ENCODE measurements at regions not wholly inside any gene's neighbourhood (a gene's known extent, or its start where the extent isn't known, plus 50 kb on each side); places are given as distances from the start of the nearest gene placed in this dataset.

GRCh38 chr18:22667616-22668422 lies 250.1 kb upstream of the CTAGE1 start:
- no peaks in the 10 kb centered on the region for H3K9me2 ChIP-seq (replicated peaks; ENCODE audit: insufficient read depth, low read length)
- no peak for DNase-seq
- no peak overlapping the region for H3K4me3 ChIP-seq (ENCODE audit: low read length)

GRCh38 chr18:22668496-22668895 lies 250.8 kb upstream of the CTAGE1 start:
- Histone ChIP-seq H3K4me1 (ENCODE audit: low read length) (no peaks in the 10 kb centered on the region), H3K27me3 (replicated peaks; ENCODE audit: insufficient read depth, low read length) (no peaks in the 10 kb centered on the region), H3K9me2 (replicated peaks; ENCODE audit: insufficient read depth, low read length) (no peaks in the 10 kb centered on the region), H3K9me3 (replicated peaks; ENCODE audit: insufficient read depth, low read length) (no peaks in the 10 kb centered on the region), H3K9ac (ENCODE audit: low read length) (no peak overlapping the region), H3K4me2 (ENCODE audit: low read depth, low read length) (no peak overlapping the region), H3K79me2 (ENCODE audit: low read length) (no peaks in the 10 kb centered on the region), H3K36me3 (replicated peaks; ENCODE audit: insufficient read depth, low read length) (no peaks in the 10 kb centered on the region), H2AFZ (ENCODE audit: low read length) (no peak overlapping the region), H3K4me3 (ENCODE audit: low read length) (no peak overlapping the region), H3K27ac (ENCODE audit: low read length) (no peak overlapping the region), H4K20me1 (ENCODE audit: insufficient read depth, low read length) (no peaks in the 10 kb centered on the region), H3F3A (ENCODE audit: insufficient read depth, low read length) (no peaks in the 10 kb centered on the region)
- DNase-seq = no peak
- TF ChIP-seq CTCF (IDR thresholded peaks at IDR 0.05; ENCODE audit: low read length) = no peak
- TF ChIP-seq EZH2phosphoT487 (IDR thresholded peaks at IDR 0.05; ENCODE audit: low read length) = no peak

More at GRCh38 chr18:22667616-22668422, 250.1 kb upstream of the CTAGE1 start:
- no peaks in the 10 kb centered on the region for H3F3A ChIP-seq (ENCODE audit: insufficient read depth, low read length)
- H3K4me2 ChIP-seq (ENCODE audit: low read depth, low read length) = no peak overlapping the region
- H3K9me3 ChIP-seq (replicated peaks; ENCODE audit: insufficient read depth, low read length) = no peaks in the 10 kb centered on the region
- H3K4me1 ChIP-seq (ENCODE audit: low read length) = no peaks in the 10 kb centered on the region
- no peak overlapping the region for H2AFZ ChIP-seq (ENCODE audit: low read length)
- H3K79me2 ChIP-seq (ENCODE audit: low read length) = no peaks in the 10 kb centered on the region
- H3K27ac ChIP-seq (ENCODE audit: low read length) = no peak overlapping the region
- H3K27me3 ChIP-seq (replicated peaks; ENCODE audit: insufficient read depth, low read length) = no peaks in the 10 kb centered on the region
- H3K36me3 ChIP-seq (replicated peaks; ENCODE audit: insufficient read depth, low read length) = no peaks in the 10 kb centered on the region
- TF ChIP-seq EZH2 (optimal IDR thresholded peaks at IDR 0.05; ENCODE audit: low read depth, low read length) = no peak
- H3K9ac ChIP-seq (ENCODE audit: low read length) = no peak overlapping the region
- no peaks in the 10 kb centered on the region for H4K20me1 ChIP-seq (ENCODE audit: insufficient read depth, low read length)

GRCh38 chr18:22670914-22671313 lies 253.2 kb upstream of the CTAGE1 start:
- Histone ChIP-seq H3K27ac (ENCODE audit: low read length) (no peak overlapping the region), H2AFZ (ENCODE audit: low read length) (no peak overlapping the region), H3K4me3 (ENCODE audit: low read length) (no peak overlapping the region), H3K27me3 (replicated peaks; ENCODE audit: insufficient read depth, low read length) (no peaks in the 10 kb centered on the region), H3K79me2 (ENCODE audit: low read length) (no peaks in the 10 kb centered on the region), H3K9me2 (replicated peaks; ENCODE audit: insufficient read depth, low read length) (no peaks in the 10 kb centered on the region), H3K9me3 (replicated peaks; ENCODE audit: insufficient read depth, low read length) (no peaks in the 10 kb centered on the region), H4K20me1 (ENCODE audit: insufficient read depth, low read length) (no peaks in the 10 kb centered on the region), H3K9ac (ENCODE audit: low read length) (no peak overlapping the region), H3K4me1 (ENCODE audit: low read length) (no peaks in the 10 kb centered on the region), H3F3A (ENCODE audit: insufficient read depth, low read length) (no peaks in the 10 kb centered on the region), H3K36me3 (replicated peaks; ENCODE audit: insufficient read depth, low read length) (no peaks in the 10 kb centered on the region), H3K4me2 (ENCODE audit: low read depth, low read length) (no peak overlapping the region)
- TF ChIP-seq CTCF (IDR thresholded peaks at IDR 0.05; ENCODE audit: low read length) = no peak
- TF ChIP-seq EZH2 (optimal IDR thresholded peaks at IDR 0.05; ENCODE audit: low read depth, low read length) = no peak
- TF ChIP-seq EZH2phosphoT487 (IDR thresholded peaks at IDR 0.05; ENCODE audit: low read length) = no peak
- no peak for DNase-seq

- Histone ChIP-seq H3K4me2 (ENCODE audit: low read depth, low read length) (no peak overlapping the region), H3K9ac (ENCODE audit: low read length) (no peak overlapping the region), H3F3A (ENCODE audit: insufficient read depth, low read length) (no peaks in the 10 kb centered on the region), H3K9me2 (replicated peaks; ENCODE audit: insufficient read depth, low read length) (no peaks in the 10 kb centered on the region), H2AFZ (ENCODE audit: low read length) (no peak overlapping the region), H3K36me3 (replicated peaks; ENCODE audit: insufficient read depth, low read length) (no peaks in the 10 kb centered on the region), H3K4me3 (ENCODE audit: low read length) (no peak overlapping the region), H3K4me1 (ENCODE audit: low read length) (no peaks in the 10 kb centered on the region), H3K9me3 (replicated peaks; ENCODE audit: insufficient read depth, low read length) (no peaks in the 10 kb centered on the region), H3K27me3 (replicated peaks; ENCODE audit: insufficient read depth, low read length) (no peaks in the 10 kb centered on the region), H4K20me1 (ENCODE audit: insufficient read depth, low read length) (no peaks in the 10 kb centered on the region), H3K27ac (ENCODE audit: low read length) (no peak overlapping the region), H3K79me2 (ENCODE audit: low read length) (no peaks in the 10 kb centered on the region)
- DNase-seq = no peak
- TF ChIP-seq EZH2phosphoT487 (IDR thresholded peaks at IDR 0.05; ENCODE audit: low read length) (no peak), CTCF (IDR thresholded peaks at IDR 0.05; ENCODE audit: low read length) (no peak), EZH2 (optimal IDR thresholded peaks at IDR 0.05; ENCODE audit: low read depth, low read length) (no peak)
Observed at GRCh38 chr18:22673182-22673862, 255.6 kb upstream of the CTAGE1 start.

All from MM.1S (cell line).